ENCODE measurements at regions not wholly inside any gene's neighbourhood (a gene's known extent, or its start where the extent isn't known, plus 50 kb on each side); places are given as distances from the start of the nearest gene placed in this dataset.

DNA sequence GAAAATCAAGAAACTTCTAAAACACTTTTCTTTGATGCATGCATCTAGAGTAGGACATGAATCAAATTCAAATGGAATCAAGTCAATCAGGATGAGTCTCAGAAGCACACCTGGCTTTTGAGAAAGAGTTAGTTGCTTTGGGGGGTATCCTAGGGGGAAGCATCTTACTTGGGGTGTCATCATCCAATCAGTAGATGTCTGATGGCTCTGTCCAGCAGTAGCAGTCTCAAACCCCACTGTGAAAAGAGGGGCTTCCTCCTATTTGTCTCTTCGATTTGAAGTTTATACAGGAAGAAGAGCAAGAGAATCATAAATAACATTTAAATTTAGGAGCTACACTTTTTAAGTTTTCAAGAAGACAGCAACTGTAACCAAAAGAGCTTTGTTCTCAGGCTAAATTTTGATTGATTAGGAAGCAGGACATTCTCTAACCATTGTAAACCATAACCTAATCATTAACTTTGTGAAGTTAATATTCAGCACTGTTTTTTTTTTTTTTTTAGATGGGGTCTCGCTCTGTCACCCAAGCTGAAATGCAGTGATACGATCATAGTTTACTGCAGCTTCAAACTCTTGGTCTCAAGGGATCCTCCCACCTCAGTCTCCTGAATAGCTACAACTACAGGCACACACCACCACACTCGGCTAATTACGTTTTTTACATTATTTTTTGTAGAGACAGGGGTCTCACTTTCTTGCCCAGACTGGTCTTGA, 614.7 kb downstream of the CSNK1G3 start:
- TF ChIP-seq, protein P1, sequence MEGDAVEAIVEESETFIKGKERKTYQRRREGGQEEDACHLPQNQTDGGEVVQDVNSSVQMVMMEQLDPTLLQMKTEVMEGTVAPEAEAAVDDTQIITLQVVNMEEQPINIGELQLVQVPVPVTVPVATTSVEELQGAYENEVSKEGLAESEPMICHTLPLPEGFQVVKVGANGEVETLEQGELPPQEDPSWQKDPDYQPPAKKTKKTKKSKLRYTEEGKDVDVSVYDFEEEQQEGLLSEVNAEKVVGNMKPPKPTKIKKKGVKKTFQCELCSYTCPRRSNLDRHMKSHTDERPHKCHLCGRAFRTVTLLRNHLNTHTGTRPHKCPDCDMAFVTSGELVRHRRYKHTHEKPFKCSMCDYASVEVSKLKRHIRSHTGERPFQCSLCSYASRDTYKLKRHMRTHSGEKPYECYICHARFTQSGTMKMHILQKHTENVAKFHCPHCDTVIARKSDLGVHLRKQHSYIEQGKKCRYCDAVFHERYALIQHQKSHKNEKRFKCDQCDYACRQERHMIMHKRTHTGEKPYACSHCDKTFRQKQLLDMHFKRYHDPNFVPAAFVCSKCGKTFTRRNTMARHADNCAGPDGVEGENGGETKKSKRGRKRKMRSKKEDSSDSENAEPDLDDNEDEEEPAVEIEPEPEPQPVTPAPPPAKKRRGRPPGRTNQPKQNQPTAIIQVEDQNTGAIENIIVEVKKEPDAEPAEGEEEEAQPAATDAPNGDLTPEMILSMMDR (conservative IDR thresholded peaks at IDR 0.05; ENCODE audit: low read length): no peak
- TF ChIP-seq EZH2phosphoT487 (IDR thresholded peaks at IDR 0.05; ENCODE audit: borderline replicate concordance, low read depth, low read length): no peak
